IMR-90 (cell line): ENCODE measurements at regions not wholly inside any gene's neighbourhood (a gene's known extent, or its start where the extent isn't known, plus 50 kb on each side); places are given as distances from the start of the nearest gene placed in this dataset.

ENCODE experiments used
- ATAC-seq: fragments of 200-7000 bp; cut with Tn5 transposase; 2 replicates; pipeline ENCODE4 v1.9.1; 2020; ENCODE audit warnings: low read depth, mild to moderate bottlenecking, moderate library complexity
- BruUV-seq: library from RNA; stranded (reverse); fragments of 400-500 nt; replicated peaks from 2 replicates; lab custom pipeline; 2021; lab: Mats Ljungman, UMichigan
- CTCF ChIA-PET: fragments of 300-600 bp; formaldehyde crosslinking; extraction: SDS; loops from one replicate; lab custom pipeline; 2021; ENCODE audit warnings: antibody characterized with exemption; lab: Yijun Ruan, JAX
- POLR2A ChIA-PET: fragments of 300-600 bp; sonication (Branson Sonifier 250); formaldehyde crosslinking; loops from one replicate; lab custom pipeline; 2022; ENCODE audit warnings: antibody characterized with exemption; ENCODE audit not compliant: unreplicated experiment; lab: Charles Lee
- DNase-seq: peaks from one replicate; pipeline ENCODE4 v3.0.0; 2013
- H2AFZ ChIP-seq: replicated peaks from 2 replicates; pipeline ENCODE3; 2013; ENCODE audit warnings: low read length, mild to moderate bottlenecking; ENCODE audit not compliant: poor library complexity
- H2AK5ac ChIP-seq: 2 replicates; pipeline ENCODE4 v1.6.1; 2013; ENCODE audit warnings: low read depth, low read length, inconsistent platforms
- H2AK9ac ChIP-seq: replicated peaks from 2 replicates; pipeline ENCODE3; 2013; ENCODE audit warnings: mild to moderate bottlenecking, low read depth, low read length, moderate library complexity; ENCODE audit not compliant: poor library complexity
- H2BK120ac ChIP-seq: 2 replicates; pipeline ENCODE4 v1.6.1; 2013; ENCODE audit warnings: low read depth, low read length, inconsistent platforms
- H2BK15ac ChIP-seq: 3 replicates; pipeline ENCODE4 v1.6.1; 2013; ENCODE audit warnings: low read depth, low read length, inconsistent platforms
- H2BK20ac ChIP-seq: 2 replicates; pipeline ENCODE4 v1.6.1; 2013; ENCODE audit warnings: low read depth, mild to moderate bottlenecking, inconsistent platforms, low read length, moderate library complexity
- H2BK5ac ChIP-seq: 2 replicates; pipeline ENCODE4 v1.6.1; 2013; ENCODE audit warnings: mild to moderate bottlenecking, low read depth, low read length, inconsistent platforms; ENCODE audit not compliant: poor library complexity, severe bottlenecking
- H3K14ac ChIP-seq: replicated peaks from 2 replicates; pipeline ENCODE4 v1.6.1; 2013; ENCODE audit warnings: low read depth, low read length, inconsistent platforms
- H3K18ac ChIP-seq: 2 replicates; pipeline ENCODE4 v1.6.1; 2013; ENCODE audit warnings: low read depth, low read length, control low read depth
- H3K23ac ChIP-seq: 2 replicates; pipeline ENCODE4 v1.6.1; 2013; ENCODE audit warnings: low read depth, low read length, inconsistent platforms
- H3K27ac ChIP-seq: 2 replicates; pipeline ENCODE4 v1.5.1; 2013; ENCODE audit warnings: mild to moderate bottlenecking, control low read depth, low read length; ENCODE audit not compliant: insufficient read depth
- H3K27me3 ChIP-seq: 2 replicates; pipeline ENCODE4 v1.6.1; 2013; ENCODE audit warnings: low read length; ENCODE audit not compliant: control insufficient read depth, insufficient read depth
- H3K36me3 ChIP-seq: 2 replicates; pipeline ENCODE4 v1.6.1; 2013; ENCODE audit warnings: low read length, mixed read lengths; ENCODE audit not compliant: control insufficient read depth, insufficient read depth
- H3K4ac ChIP-seq: 2 replicates; pipeline ENCODE4 v1.6.1; 2013; ENCODE audit warnings: low read depth, low read length, inconsistent platforms
- H3K4me1 ChIP-seq: 2 replicates; pipeline ENCODE4 v1.6.1; 2013; ENCODE audit warnings: low read length, mixed read lengths; ENCODE audit not compliant: control insufficient read depth, insufficient read depth
- H3K4me2 ChIP-seq: 2 replicates; pipeline ENCODE4 v1.6.1; 2013; ENCODE audit warnings: low read depth, mild to moderate bottlenecking, control low read depth, low read length, moderate library complexity
- H3K4me3 ChIP-seq: 2 replicates; pipeline ENCODE4 v1.5.1; 2013; ENCODE audit warnings: low read depth, mild to moderate bottlenecking, control low read depth, low read length, moderate library complexity; ENCODE audit not compliant: insufficient read depth
- H3K56ac ChIP-seq: 2 replicates; pipeline ENCODE4 v1.6.1; 2013; ENCODE audit warnings: low read length, inconsistent platforms; ENCODE audit not compliant: insufficient read depth; ENCODE audit errors: extremely low read depth
- H3K79me1 ChIP-seq, 2 experiments: 2 replicates each; pipeline ENCODE4 v1.6.1; 2013; ENCODE audit warnings: low read length in 2 of 2, inconsistent platforms in 1 of 2, low read depth in 1 of 2
- H3K9ac ChIP-seq: 2 replicates; pipeline ENCODE4 v1.6.1; 2013; ENCODE audit warnings: low read depth, low read length, control low read depth
- H3K9me1 ChIP-seq: 2 replicates; pipeline ENCODE4 v1.6.1; 2013; ENCODE audit warnings: low read length, inconsistent platforms; ENCODE audit not compliant: insufficient read depth
- H3K9me3 ChIP-seq: 2 replicates; pipeline ENCODE4 v1.6.1; 2013; ENCODE audit warnings: low read length; ENCODE audit not compliant: control insufficient read depth, insufficient read depth
- H4K20me1 ChIP-seq: 2 replicates; pipeline ENCODE4 v1.6.1; 2013; ENCODE audit warnings: low read length, inconsistent platforms; ENCODE audit not compliant: insufficient read depth
- H4K5ac ChIP-seq: 2 replicates; pipeline ENCODE4 v1.6.1; 2013; ENCODE audit warnings: mild to moderate bottlenecking, low read depth, low read length, control low read depth
- H4K8ac ChIP-seq, 2 experiments: 2 replicates each; pipeline ENCODE4 v1.6.1; 2013; ENCODE audit warnings: low read depth in 2 of 2, low read length in 2 of 2, control low read depth in 1 of 2, inconsistent platforms in 1 of 2
- H4K91ac ChIP-seq: 2 replicates; pipeline ENCODE4 v1.6.1; 2013; ENCODE audit warnings: low read depth, low read length, inconsistent platforms; ENCODE audit not compliant: insufficient read depth
- FOS ChIP-seq: fragments of 150-350 bp; IDR thresholded peaks from 2 replicates; pipeline ENCODE4 v1.6.1; 2016; ENCODE audit warnings: low read depth, low read length
- MAFK ChIP-seq: IDR thresholded peaks from 2 replicates; pipeline ENCODE4 v1.6.1; 2012; ENCODE audit warnings: low read depth, low read length, improper control_type of control experiment
- MXI1 ChIP-seq: IDR thresholded peaks from 2 replicates; pipeline ENCODE4 v1.6.1; 2012; ENCODE audit warnings: low read depth, mild to moderate bottlenecking, low read length, moderate library complexity, borderline replicate concordance
- NFE2L2 ChIP-seq: fragments of 150-350 bp; IDR thresholded peaks from 2 replicates; pipeline ENCODE4 v1.6.1; 2016; ENCODE audit warnings: low read depth, mild to moderate bottlenecking, low read length
- POLR2A ChIP-seq: IDR thresholded peaks from 2 replicates; pipeline ENCODE4 v1.6.1; 2012; ENCODE audit warnings: mild to moderate bottlenecking, low read depth, low read length
- RAD21 ChIP-seq: IDR thresholded peaks from 2 replicates; pipeline ENCODE4 v1.6.1; 2012; ENCODE audit warnings: low read length, improper control_type of control experiment
- RCOR1 ChIP-seq: IDR thresholded peaks from 2 replicates; pipeline ENCODE4 v1.6.1; 2012; ENCODE audit warnings: mild to moderate bottlenecking, low read length, improper control_type of control experiment; ENCODE audit not compliant: insufficient replicate concordance
- WGBS, 2 experiments: methylation state at CpG; one replicate each; pipeline versions ENCODE4 v1.1.5 to v1.1.7; 2013; ENCODE audit warnings: missing lambda C conversion rate in 2 of 2; ENCODE audit not compliant: insufficient read length in 1 of 2; ENCODE audit errors: extremely low coverage in 2 of 2; 5-methylcytosine and 5-hydroxymethylcytosine counted together
- dilution Hi-C: fragments of 300-500 bp; cut with HindIII; formaldehyde crosslinking; loops from one replicate; pipeline ENCODE4 v1.14.3; 2018; ENCODE audit warnings: low sequenced_read_pairs; ENCODE audit not compliant: unreplicated experiment
- in situ Hi-C: fragments of 300-500 bp; cut with MboI; formaldehyde crosslinking; loops from 3 replicates; pipeline ENCODE4 v1.14.3; 2019; ENCODE audit warnings: low sequenced_read_pairs, inconsistent platforms, mixed read lengths
- intact Hi-C: fragments of 100-400 bp; cut with micrococcal nuclease; formaldehyde crosslinking; loops from 2 replicates; pipeline ENCODE4 v1.10.0; 2022
- TF ChIP-seq, protein P1 (sequence below): fragments of 150-350 bp; IDR thresholded peaks from 2 replicates; pipeline ENCODE4 v1.6.1; 2017; ENCODE audit warnings: mild to moderate bottlenecking, antibody characterized with exemption, low read length, low read depth
- TF ChIP-seq, protein P2 (sequence below): conservative IDR thresholded peaks from 2 replicates; pipeline ENCODE4 v1.5.1; 2012; ENCODE audit warnings: mild to moderate bottlenecking, low read depth, low read length, improper control_type of control experiment

DNA sequence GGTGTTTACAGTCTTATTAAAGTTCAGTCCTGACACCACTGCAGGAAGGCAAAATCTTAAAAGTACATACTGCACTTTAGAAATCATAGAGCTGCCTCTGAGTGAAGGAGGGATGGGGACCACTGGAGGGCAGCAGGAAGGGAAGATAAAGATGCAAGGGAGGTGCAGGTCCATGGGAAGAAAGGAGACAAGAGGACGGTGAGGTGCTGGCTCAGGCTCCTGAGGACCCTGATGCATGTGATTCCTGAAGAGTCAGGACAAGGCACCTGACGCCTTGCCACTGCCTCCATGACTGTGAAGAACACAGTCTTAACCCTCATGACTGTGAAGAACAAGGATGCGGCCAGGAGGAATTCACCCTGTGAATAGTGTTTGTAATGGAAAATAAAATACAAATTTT is 116.2 kb upstream of the NPAS2 start:
- Histone ChIP-seq H2AK9ac (no peak overlapping the region), H2BK15ac (no peak overlapping the region), H4K20me1 (no peaks in the 10 kb centered on the region), H3K4me3 (no peak overlapping the region), H3K9me3 (no peaks in the 10 kb centered on the region), H4K5ac (no peak overlapping the region), H2AK5ac (no peak overlapping the region), H3K9me1 (no peaks in the 10 kb centered on the region), H3K27ac (no peak overlapping the region), H3K23ac (no peak overlapping the region), H3K18ac (no peak overlapping the region), H2BK5ac (no peak overlapping the region), H4K91ac (no peak overlapping the region), H3K4me2 (no peak overlapping the region), H3K56ac (no peak overlapping the region), H3K79me1 (no peaks in the 10 kb centered on the region), H3K36me3 (no peaks in the 10 kb centered on the region), H2AFZ (no peak overlapping the region), H3K27me3 (peaks cover 36% of the 10 kb centered on the region), H3K4me1 (no peaks in the 10 kb centered on the region), H2BK20ac (no peak overlapping the region), H4K8ac (no peak overlapping the region), H3K4ac (no peak overlapping the region), H2BK120ac (no peak overlapping the region), H3K14ac (no peak overlapping the region), H3K9ac (no peak overlapping the region)
- ChIA-PET POLR2A (no interaction called here), CTCF (no interaction called here)
- no TSS peak for BruUV-seq
- intact Hi-C loops = no loop called here
- dilution Hi-C loops = no loop called here
- in situ Hi-C loops = no loop called here
- DNase-seq (no peak), ATAC-seq (no peak)
- no CpG with 5 or more reads among the region's 3 CpGs for WGBS, 2 experiments
- TF ChIP-seq POLR2A = no peak
- TF ChIP-seq, protein P1, sequence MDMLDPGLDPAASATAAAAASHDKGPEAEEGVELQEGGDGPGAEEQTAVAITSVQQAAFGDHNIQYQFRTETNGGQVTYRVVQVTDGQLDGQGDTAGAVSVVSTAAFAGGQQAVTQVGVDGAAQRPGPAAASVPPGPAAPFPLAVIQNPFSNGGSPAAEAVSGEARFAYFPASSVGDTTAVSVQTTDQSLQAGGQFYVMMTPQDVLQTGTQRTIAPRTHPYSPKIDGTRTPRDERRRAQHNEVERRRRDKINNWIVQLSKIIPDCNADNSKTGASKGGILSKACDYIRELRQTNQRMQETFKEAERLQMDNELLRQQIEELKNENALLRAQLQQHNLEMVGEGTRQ = no peak
- no peak for TF ChIP-seq NFE2L2
- TF ChIP-seq FOS = no peak
- TF ChIP-seq RCOR1 = no peak
- TF ChIP-seq, protein P2, sequence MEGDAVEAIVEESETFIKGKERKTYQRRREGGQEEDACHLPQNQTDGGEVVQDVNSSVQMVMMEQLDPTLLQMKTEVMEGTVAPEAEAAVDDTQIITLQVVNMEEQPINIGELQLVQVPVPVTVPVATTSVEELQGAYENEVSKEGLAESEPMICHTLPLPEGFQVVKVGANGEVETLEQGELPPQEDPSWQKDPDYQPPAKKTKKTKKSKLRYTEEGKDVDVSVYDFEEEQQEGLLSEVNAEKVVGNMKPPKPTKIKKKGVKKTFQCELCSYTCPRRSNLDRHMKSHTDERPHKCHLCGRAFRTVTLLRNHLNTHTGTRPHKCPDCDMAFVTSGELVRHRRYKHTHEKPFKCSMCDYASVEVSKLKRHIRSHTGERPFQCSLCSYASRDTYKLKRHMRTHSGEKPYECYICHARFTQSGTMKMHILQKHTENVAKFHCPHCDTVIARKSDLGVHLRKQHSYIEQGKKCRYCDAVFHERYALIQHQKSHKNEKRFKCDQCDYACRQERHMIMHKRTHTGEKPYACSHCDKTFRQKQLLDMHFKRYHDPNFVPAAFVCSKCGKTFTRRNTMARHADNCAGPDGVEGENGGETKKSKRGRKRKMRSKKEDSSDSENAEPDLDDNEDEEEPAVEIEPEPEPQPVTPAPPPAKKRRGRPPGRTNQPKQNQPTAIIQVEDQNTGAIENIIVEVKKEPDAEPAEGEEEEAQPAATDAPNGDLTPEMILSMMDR = no peak
- no peak for TF ChIP-seq MAFK
- no peak for TF ChIP-seq RAD21
- no peak for TF ChIP-seq MXI1
